GM21737 (cell line): ENCODE measurements at regions not wholly inside any gene's neighbourhood (a gene's known extent, or its start where the extent isn't known, plus 50 kb on each side); places are given as distances from the start of the nearest gene placed in this dataset.
"Not testable (repeated sequence)": the region's sequence is repeated elsewhere in the genome, so short reads cannot be mapped to it uniquely, and the experiment has no call there.

Source experiments
- ATAC-seq: cut with Tn5 transposase; IDR thresholded peaks from one replicate; pipeline ENCODE4 v1.9.1; 2021; ENCODE audit warnings: mild to moderate bottlenecking, moderate library complexity; ENCODE audit not compliant: unreplicated experiment

DNA sequence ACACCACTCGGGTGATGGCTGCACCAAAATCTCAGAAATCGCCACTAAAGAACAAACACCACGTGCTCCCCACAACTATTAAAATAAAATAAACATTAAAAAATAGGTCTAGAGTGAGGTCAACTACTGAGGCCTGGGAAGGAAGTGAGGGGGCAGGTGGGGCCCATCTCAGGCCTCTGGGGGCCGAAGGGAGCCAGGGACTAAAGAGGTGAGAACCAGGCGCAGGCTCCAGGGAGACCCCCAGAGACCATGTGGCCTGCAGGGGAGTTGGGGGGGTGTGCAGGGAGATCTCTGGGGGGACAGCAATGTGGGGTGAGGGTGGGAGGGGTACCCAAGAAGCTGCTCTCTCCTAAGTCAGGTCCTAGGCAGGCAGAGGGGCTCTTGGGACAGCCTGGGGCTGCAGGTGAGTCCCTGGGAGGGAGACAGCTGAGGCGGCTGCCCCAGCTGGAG is 111.3 kb upstream of the SMURF2 start:
- ATAC-seq, result no peak

DNA sequence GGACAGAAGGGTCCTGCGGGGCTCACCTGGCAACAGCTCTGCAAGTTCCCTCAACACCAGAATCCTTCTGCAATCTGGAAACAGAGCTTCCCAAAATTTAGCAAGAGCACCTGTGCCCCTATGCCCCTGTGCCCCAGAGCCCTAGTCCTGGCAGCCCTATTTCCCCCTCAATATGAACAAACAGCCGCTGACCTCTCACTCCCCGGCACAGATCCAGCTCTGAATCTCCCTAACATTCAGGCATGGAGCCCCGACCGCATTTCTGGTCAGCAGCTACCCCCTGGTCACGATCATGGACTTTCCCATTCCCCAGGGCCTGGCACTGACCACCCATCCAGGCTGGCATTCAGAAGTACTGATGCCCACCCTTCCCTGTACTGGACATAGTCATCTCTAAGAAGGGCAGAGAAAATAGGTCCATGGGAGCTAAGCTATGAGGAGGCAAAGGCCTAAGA is 110.8 kb upstream of the SMURF2 start:
- no peak for ATAC-seq

DNA sequence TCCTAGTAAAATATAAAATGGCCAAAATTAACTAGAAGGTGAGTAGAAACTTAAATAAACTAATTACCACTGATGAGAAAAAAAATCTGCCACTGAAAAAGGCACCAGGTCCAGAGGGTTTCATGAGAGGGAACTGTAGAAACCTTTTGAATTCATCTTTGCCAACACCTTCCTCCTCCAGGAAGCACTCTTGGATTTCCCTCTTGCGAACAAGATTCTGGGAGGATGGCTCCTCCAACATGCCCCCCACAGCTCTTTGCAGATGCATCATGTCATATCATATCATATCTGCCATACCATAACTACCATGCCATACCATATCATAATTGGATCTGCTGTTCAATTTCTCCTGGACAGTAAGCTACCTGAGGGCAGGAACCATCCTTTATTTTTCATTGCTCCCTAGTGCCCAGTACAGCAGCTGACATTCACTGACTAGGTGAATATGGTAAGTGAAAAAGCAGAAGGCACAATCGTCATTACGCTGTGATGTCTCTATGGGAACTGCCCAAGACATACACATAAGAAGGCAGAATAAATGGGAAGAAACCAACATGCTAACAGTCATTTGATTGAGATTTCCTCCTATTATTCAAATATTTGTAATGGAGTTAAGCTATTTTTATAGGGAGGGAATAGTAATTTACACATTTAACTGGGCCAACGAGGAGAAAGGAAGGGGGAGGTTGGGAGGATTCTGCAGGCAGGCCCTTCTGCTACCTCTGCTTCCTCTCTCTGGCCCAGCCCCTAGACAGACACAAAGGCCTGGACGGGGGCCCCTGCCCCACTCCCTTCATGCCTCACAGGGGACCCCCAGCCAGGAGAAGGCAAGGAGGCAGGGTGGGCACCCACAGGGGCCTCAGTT is 110.1 kb upstream of the SMURF2 start:
- ATAC-seq, result no peak

DNA sequence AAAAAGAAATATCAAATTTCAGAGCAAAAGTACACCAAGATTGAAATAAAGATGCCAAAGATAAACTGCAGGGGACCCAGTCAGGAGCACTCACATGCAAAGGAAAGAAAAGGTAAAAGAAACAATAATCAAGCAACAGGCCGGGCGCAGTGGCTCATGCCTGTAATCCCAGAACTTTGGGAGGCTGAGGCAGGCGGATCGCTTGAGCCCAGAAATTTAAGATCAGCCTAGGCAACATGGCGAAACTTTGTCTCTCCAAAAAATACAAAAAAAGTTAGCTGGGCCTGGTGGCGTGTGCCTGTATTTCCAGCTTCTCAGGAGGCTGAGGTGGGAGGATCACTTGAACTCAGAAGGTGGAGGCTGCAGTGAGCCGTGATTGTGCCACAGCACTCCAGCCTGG is 107.6 kb upstream of the SMURF2 start:
- ATAC-seq, result no peak

DNA sequence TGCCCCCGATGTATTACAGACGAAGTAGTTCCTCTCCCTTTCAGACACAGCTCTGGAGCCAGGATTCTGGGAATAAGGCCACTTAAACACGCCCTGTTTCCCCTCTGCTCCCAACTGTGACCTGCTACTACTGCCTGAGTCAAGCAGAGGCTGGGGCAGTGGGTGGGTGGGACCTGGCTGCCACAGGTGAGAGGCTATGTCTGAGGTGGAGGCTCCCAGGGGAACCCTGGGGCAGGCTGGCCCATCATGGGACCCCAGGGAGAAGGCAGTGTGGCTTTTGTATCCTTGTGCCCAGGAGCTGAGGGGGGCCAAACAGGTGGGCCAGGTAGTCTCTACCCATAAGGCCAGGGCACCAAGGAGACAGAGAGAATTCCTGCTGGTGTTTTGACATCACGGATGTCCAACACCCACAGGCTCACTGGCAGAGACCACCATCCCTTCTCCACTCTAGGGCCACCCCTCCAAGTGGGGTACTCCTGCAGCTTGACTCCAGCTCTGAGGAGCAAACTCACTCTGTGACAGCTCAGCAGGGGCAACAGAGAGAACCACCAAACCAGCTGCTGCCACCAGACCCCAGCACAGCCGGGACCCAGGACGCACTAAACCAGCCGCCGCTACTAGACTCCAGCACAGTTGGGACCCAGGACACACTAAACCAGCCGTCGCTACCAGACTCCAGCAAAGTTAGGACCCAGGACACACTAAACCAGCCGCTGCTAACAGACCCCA is 105.3 kb upstream of the SMURF2 start:
- ATAC-seq, result no peak

DNA sequence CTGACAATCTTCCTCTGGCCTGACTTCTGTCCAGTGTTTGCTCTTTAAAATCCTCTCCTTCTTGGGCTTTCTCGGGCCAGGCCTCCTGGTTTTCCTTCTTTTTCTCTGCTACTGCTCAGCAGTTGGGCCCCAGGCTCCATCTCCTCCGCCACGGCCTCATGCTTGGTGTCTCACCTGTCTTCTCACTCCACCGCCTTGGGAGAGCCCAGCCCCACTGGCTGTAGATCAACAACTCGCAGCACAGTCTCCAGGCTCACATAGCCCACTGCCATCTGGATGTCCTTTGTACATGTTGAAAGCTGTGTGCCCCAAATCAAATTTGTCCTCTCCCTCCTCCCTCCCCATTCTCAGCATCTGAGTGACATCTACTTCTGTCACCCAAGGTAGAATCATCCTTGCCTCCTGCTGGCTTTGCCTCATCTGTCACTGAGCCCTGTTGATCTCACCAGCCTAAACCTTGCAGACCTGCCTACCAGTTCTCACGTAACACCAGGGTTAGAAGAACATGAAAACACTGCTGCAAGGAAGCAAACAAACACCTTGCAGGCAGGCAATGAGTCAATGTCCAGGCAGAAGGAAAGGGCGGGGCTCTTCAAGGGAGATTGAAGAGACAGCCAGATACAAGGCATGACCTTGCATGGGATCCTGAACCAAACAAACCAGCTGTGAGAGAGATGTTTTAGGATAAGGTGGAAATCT is 103.2 kb upstream of the SMURF2 start:
- ATAC-seq, result no peak

DNA sequence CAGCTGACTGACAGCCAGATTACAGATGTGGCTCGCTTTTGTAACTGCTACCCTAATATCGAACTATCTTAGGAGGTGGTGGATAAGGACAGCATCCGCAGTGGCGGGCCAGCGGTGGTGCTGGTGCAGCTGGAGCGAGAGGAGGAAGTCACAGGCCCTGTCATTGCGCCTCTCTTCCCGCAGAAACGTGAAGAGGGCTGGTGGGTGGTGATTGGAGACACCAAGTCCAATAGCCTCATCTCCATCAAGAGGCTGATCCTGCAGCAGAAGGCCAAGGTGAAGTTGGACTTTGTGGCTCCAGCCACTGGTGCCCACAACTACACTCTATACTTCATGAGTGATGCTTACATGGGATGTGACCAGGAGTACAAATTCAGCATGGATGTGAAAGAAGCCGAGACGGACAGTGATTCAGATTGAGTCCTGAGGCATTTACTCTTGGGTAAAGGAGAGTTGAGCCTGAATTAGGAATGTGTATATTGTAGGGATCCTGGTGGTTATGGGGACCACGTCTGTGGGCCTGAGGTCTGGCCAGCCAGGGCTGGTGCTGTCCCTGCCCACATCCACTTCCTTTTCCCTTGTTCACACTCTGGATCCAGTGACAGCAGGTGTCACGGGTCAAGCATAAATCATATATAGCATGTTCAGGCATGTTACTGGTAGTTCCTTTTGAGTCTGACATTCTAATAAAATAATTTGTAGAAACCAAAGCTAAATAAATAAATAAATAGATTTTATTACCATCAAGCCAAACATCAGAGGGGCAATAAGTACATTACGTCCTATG is 89.0 kb upstream of the SMURF2 start:
- no peak for ATAC-seq

DNA sequence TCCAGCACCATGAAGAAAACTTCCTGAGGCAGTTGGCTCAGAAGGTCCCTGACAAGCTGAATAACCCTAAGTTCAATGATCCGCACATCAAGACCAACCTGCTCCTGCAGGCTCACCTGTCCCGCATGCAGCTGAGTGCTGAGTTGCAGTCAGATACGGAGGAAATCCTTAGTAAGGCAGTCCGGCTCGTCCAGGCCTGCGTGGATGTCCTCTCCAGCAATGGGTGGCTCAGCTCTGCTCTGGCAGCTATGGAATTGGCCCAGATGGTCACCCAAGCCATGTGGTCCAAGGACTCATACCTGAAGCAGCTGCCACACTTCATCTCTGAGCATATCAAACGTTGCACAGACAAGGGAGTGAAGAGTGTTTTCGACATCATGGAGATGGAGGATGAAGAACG is 88.4 kb upstream of the SMURF2 start:
- ATAC-seq, result no peak

DNA sequence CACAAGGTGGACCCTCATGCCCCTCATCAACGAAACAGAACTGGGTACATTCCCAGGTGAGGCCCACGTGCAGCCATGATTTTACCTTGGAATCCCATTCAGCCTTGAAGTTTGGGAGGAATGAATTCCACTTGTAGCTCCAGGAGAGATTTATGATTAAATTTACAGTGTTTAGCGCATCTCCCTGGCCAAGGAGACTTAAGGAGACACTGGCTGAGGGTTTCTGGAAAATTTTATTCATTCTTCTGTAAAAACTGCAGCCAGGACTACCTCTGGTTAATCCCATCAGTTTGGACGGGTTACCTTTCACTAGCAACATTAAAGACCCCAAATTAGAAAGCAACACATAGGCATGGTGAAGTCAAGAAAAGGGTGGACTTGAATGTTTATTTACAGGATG is 87.2 kb upstream of the SMURF2 start:
- ATAC-seq, result no peak

DNA sequence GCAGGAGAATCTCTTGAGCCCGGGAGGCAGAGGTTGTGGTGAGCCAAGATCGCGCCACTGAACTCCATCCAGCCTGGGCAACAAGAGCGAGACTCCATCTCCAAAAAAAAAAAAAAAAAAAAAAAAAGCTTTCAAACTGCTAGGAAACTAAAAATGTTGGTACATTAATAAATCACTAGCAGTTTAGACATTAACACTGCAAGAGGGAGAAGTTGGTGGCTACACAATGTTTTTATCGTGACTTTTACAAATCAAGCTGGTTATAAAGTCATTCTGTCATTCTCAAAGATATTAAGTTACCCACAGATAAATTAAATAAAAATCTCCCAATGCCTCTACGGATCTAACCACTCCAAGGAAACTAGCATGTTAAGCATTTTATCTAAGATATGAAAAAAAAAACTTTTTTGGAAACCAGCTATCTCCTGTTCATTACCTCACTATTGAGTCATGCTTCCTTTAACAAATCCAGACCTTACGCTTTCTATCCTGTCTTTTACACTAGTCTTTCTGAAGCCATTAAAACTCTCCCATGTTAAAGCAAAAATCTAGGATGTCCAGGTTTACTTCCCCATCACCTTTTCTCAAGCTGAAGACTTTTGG is 85.9 kb upstream of the SMURF2 start:
- no peak for ATAC-seq

DNA sequence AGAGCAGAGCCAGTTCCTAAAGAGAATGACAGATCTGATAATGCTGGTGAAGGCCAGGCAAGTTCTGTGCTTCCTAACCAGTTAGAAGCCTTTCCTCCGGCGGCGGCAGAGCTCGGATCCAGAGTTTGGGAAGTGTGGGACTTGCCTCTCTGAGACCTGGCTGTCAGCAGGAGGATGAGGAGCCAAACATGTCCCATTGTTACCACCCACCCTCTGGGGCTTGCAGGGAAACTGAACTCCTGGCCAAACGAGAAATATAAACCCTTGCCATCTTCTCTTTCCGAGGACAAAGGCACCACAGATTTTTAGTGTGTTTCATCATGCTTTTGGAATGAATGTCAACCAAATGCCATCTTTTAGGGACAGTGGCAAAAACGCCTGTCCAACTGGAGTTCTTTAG is 80.2 kb upstream of the SMURF2 start:
- ATAC-seq, result no peak

DNA sequence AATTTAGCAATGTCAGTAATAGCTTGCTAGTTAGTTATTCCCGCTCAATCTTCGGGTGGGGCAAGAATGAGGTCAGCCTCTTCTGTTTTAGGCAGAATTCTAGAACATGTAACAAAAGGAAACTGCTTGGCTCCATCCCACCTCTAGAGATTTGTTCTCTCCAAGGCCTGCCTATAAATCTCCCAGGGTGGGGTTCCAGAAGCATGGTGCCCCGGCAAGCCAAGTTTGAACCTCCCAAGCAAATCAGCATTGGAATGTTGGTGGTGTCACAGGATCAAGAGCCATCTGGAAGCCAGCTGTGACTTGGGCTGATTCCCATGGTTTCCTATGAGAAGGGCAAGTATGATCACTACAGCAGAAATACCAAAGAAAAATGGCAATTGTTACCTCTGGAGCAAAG is 79.8 kb upstream of the SMURF2 start:
- not testable (repeated sequence) for ATAC-seq

DNA sequence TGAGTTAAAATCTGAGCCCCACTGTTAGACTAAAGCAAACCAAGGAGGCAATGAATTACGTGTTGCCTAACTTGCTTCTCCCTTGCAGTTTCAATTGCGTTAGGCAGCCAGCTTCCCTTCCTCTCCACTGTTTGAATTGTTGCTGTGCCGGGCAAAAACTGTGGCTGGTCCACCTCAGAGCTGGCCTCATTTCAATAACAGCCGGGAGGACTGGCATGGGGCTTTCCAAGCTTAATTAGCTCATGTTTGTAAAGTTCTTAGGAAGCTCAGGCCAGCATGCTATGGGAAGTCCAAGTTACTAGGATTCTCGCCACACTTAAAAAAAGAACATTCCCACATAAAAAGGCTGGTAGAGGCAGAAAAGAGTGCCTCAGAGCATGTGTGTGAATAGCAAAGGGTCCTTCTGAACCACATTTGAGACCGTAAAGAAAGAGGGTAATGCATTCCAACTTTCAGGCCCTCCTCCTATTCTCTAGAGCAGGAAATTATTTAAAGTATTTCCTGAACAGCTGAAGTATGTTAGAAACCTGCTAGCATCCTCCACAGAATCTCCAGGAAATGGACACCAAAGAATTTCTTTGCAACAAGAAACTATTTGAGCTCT is 79.0 kb upstream of the SMURF2 start:
- no peak for ATAC-seq

DNA sequence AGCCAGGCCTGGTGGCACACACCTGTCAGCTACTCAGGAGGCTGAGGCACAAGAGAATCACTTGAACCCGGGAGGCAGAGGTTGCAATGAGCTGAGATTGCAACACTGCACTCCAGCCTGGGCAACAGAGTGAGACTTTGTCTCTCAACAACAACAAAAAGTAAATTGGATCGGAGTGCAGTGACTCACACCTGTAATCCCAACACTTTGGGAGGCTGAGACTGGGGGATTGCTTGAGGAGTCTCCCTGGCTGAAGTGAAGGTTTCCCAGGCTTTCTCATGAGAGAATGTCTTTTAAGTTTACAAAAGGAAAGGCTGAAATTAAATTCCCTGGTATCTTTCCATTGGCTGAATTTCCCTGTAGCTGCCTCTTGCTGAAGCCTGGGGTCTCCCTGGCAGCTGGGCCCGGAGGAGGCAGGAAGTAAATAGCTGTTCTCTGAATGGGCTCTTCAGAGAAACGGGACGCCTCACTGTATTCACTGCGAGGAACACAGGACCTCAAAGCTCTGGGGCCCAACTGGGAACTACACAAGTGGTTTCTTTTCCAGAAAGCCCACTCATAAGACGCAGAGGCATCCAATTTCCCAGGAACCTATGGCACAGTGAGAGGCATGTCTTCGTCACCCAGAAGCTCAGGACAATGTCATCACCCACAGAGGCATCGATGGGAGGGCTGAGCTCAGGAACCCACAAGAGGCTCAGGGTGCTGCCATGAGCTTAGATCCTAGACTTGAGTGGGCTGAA is 77.4 kb upstream of the SMURF2 start:
- ATAC-seq, result no peak

DNA sequence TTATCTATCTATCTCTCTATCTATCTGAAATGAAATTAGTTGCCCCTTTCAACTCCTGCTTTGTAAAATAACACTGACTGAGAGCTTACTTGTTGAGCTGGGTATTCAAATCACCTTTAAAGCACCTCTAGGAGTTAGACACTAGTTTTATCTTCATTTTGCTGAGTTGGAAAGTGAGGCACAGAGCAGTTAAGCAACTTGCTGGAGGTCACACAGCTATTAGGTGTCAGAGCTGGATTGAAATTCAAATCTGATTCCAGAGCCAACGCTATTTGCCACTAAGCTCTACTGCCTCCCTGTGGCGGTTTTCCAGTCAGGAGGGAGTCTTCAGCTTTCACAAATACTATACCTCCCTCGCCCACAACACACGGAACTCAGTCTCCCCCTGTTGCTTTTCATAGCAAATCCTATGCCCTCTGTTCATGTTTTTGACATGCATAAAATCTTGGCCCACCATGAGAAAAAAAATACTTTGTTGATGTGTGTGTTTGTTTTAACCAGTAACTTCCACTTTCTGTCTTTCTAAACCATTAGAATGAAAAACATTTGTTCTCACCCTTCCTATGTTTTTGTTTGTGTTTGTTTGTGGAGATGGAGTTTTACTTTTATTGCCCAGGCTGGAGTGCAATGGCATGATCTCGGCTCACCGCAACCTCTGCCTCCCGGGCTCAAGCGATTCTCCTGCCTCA is 74.8 kb upstream of the SMURF2 start:
- ATAC-seq, result no peak

DNA sequence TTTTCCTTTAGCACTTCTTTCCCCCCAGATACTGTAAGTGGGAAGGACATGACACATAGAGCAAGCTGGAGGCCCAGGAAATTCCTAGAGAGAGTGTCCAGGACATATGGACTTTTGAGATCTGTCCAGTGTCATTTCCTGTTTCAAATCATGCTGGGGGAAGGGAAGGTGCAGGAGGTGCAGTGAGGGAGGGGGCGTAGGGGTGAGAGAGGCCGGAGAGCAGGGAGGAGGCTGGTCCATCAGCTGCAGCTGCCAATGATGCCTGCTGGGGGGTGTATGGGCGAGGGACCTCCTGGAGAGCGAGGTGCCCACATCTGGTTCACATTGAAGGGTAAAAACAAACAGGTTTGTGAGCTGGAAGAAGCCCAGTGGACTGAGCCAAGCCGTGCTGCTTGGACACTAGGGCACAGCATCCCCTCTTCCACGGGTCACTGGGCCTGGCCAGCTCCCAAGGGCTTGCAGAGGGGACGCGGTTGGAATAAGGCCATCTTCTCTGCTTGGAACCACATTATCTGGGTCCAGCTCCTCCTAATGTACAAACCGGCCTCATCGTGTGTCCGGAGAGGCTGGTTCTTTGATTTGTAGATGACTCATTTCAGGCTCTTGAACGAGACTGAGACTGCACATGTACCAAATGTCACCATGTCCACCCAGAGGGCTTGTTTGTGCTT is 70.4 kb upstream of the SMURF2 start:
- ATAC-seq, result no peak

DNA sequence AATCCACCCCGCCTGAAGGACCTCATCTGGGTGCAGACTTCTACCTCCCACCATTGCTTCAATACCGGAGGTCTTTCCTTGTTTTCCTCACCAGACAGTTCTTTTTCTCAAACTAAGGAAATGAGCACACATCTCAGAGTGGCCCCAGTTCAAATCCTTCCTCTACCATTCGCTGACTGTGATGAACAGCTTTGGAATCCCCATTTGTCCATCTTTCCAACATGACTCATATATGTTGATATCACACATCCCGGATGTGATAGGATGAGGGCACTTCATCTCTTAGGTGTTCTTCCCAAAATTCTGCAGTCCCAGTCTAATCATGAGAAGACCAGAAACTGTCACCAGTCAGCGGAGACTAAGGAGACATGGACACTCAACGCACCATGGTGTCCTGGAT is 67.9 kb upstream of the SMURF2 start:
- ATAC-seq, result not testable (repeated sequence)

DNA sequence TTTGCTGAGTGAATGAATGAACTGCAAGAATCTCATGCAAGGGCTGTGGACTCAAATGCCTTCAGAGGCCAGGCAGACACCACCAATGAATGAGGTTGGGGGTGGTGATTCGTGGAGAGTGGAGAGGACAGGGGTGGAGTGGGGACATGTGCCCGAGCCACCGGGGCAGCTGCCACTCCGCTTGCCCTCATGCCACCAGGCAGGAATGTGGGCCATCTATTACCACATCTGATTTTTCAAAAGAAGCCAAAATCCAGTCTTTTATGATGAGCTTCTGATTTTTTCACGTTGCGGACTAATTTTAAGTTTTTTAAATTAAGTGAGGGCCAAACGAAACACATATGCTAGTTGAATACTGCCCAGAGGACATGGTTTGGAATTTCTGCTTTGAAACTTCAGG is 67.1 kb upstream of the SMURF2 start:
- no peak for ATAC-seq
